PC-3 (cell line): ENCODE measurements at regions not wholly inside any gene's neighbourhood (a gene's known extent, or its start where the extent isn't known, plus 50 kb on each side); places are given as distances from the start of the nearest gene placed in this dataset.

Experiments used
- ATAC-seq: fragments of 200-7000 bp; cut with Tn5 transposase; 2 replicates; pipeline ENCODE4 v1.9.1; 2020; ENCODE audit warnings: mild to moderate bottlenecking, moderate library complexity
- BruUV-seq: library from RNA; stranded (reverse); fragments of 400-500 nt; replicated peaks from 2 replicates; lab custom pipeline; 2021; lab: Mats Ljungman, UMichigan
- CTCF ChIA-PET: fragments of 300-600 bp; sonication (Branson Sonifier 250); formaldehyde crosslinking; loops from one replicate; lab custom pipeline; 2022; ENCODE audit warnings: antibody characterized with exemption; lab: Charles Lee
- POLR2A ChIA-PET: fragments of 300-600 bp; sonication (Branson Sonifier 250); formaldehyde crosslinking; loops from one replicate; lab custom pipeline; 2022; ENCODE audit warnings: antibody characterized with exemption; ENCODE audit not compliant: unreplicated experiment; lab: Charles Lee
- DNase-seq: peaks from one replicate; pipeline ENCODE4 v3.0.0-alpha.2; 2015
- H2AFZ ChIP-seq: fragments of 300-600 bp; sonication (generic); 2 replicates; pipeline ENCODE4 v1.6.0; 2016; ENCODE audit warnings: antibody characterized with exemption, low read length
- H3F3A ChIP-seq: fragments of 300-600 bp; sonication (generic); one replicate; pipeline ENCODE4 v1.6.0; 2017; ENCODE audit warnings: antibody characterized with exemption, low read length, control low read depth, mild to moderate bottlenecking; ENCODE audit not compliant: unreplicated experiment
- H3K27ac ChIP-seq: fragments of 300-600 bp; sonication (generic); 2 replicates; pipeline ENCODE4 v1.5.1; 2016; ENCODE audit warnings: mild to moderate bottlenecking, low read length
- H3K27me3 ChIP-seq: fragments of 300-600 bp; sonication (generic); 2 replicates; pipeline ENCODE4 v1.6.1; 2016; ENCODE audit warnings: low read length, mixed read lengths
- H3K36me3 ChIP-seq: fragments of 300-600 bp; sonication (generic); 2 replicates; pipeline ENCODE4 v1.6.1; 2016; ENCODE audit warnings: low read depth, mixed run types, low read length, mixed read lengths
- H3K4me1 ChIP-seq: fragments of 300-600 bp; sonication (generic); 2 replicates; pipeline ENCODE4 v1.5.1; 2016; ENCODE audit warnings: low read length; ENCODE audit not compliant: insufficient read depth
- H3K4me2 ChIP-seq: fragments of 300-600 bp; sonication (generic); 2 replicates; pipeline ENCODE4 v1.6.0; 2016; ENCODE audit warnings: low read length
- H3K4me3 ChIP-seq: fragments of 300-600 bp; sonication (generic); 2 replicates; pipeline ENCODE4 v1.5.1; 2016; ENCODE audit warnings: mild to moderate bottlenecking, low read length, mixed read lengths
- H3K79me2 ChIP-seq: fragments of 300-600 bp; sonication (generic); 2 replicates; pipeline ENCODE4 v1.6.1; 2017; ENCODE audit warnings: low read length, mixed read lengths
- H3K9ac ChIP-seq: fragments of 300-600 bp; sonication (generic); 2 replicates; pipeline ENCODE4 v1.6.0; 2016; ENCODE audit warnings: mild to moderate bottlenecking, low read length
- H3K9me2 ChIP-seq: fragments of 300-600 bp; sonication (generic); replicated peaks from 2 replicates; pipeline ENCODE4 v1.6.1; 2016; ENCODE audit warnings: mixed run types, low read length, mixed read lengths
- H3K9me3 ChIP-seq: fragments of 300-600 bp; sonication (generic); 2 replicates; pipeline ENCODE4 v1.6.1; 2016; ENCODE audit warnings: low read length, mixed read lengths
- H4K20me1 ChIP-seq: fragments of 300-600 bp; sonication (generic); 2 replicates; pipeline ENCODE4 v1.6.1; 2016; ENCODE audit warnings: low read length, mixed read lengths
- EZH2 ChIP-seq: fragments of 300-600 bp; sonication (generic); IDR thresholded peaks from one replicate; pipeline ENCODE4 v1.6.1; 2017; ENCODE audit warnings: antibody characterized with exemption, mild to moderate bottlenecking, low read length; ENCODE audit not compliant: unreplicated experiment
- EZH2phosphoT487 ChIP-seq: fragments of 300-600 bp; sonication (generic); IDR thresholded peaks from 2 replicates; pipeline ENCODE4 v1.6.1; 2018; ENCODE audit warnings: mild to moderate bottlenecking, antibody characterized with exemption, low read length, borderline replicate concordance
- intact Hi-C: fragments of 100-400 bp; cut with micrococcal nuclease; formaldehyde crosslinking; loops from 2 replicates; pipeline ENCODE4 v1.9.0; 2023
- TF ChIP-seq, protein P1 (sequence below): fragments of 300-600 bp; sonication (generic); conservative IDR thresholded peaks from 2 replicates; pipeline ENCODE4 v1.5.1; 2017; ENCODE audit warnings: antibody characterized with exemption, low read depth, mild to moderate bottlenecking, low read length

DNA sequence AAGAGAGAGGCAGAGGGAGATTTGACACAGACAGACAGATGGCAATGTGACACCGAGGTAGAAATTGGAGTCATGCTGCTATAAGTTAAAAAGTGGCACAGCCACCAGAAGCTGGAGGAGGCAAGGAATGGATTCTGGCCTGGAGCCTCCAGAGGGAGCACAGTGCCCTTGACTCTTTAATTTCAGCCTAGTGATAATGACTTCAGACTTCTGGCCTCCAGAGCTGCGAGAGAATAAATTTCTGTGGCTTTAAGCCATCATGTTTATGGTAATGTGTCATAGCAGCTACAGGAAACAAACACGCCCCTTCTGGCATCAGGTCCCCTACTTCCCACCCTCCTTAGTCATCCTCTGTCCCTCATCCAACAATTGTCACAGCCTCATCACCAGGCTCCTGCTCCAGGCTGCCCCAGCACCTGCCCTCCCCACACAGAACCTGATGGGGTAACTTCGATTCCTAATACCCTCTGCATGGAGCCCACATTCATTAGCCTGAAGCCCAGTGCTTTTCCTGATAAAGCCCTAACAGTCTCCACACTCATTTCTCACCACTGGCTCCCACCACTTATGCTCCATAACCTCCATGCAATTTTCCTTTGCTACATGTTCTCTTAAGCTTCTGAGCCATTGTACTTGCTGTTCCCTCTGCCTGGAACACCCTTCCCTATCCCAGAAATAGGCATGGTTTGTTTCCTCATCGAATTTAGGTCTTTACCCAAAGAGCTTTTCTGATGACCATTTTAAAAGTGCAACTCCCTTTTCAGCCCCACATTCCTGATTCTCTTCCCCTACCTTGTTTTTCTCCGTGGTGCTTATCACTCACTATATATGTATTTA, 69.7 kb upstream of the TOX2 start:
- H3K9ac ChIP-seq: peak overlapping the region; percentile 63
- intact Hi-C loops: loop anchor here (1.0 to 10.0 kb wide), 6 partner anchors 94 to 370 kb away; partner anchors contain the start of gene OSER1
- TF ChIP-seq EZH2phosphoT487: no peak
- no peak for TF ChIP-seq EZH2
- TF ChIP-seq, protein P1, sequence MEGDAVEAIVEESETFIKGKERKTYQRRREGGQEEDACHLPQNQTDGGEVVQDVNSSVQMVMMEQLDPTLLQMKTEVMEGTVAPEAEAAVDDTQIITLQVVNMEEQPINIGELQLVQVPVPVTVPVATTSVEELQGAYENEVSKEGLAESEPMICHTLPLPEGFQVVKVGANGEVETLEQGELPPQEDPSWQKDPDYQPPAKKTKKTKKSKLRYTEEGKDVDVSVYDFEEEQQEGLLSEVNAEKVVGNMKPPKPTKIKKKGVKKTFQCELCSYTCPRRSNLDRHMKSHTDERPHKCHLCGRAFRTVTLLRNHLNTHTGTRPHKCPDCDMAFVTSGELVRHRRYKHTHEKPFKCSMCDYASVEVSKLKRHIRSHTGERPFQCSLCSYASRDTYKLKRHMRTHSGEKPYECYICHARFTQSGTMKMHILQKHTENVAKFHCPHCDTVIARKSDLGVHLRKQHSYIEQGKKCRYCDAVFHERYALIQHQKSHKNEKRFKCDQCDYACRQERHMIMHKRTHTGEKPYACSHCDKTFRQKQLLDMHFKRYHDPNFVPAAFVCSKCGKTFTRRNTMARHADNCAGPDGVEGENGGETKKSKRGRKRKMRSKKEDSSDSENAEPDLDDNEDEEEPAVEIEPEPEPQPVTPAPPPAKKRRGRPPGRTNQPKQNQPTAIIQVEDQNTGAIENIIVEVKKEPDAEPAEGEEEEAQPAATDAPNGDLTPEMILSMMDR: peak; percentile 80
- H3K4me2 ChIP-seq: peak overlapping the region; percentile 71
- no TSS peak for BruUV-seq
- H3K27me3 ChIP-seq: no peaks in the 10 kb centered on the region
- POLR2A ChIA-PET: interaction anchor here (1.0 kb wide), 1 partner anchor 97 kb away, joined by 3 read pairs; no protein-coding TSS in a partner anchor
- H3K79me2 ChIP-seq: no peaks in the 10 kb centered on the region
- peak; percentile 98 for DNase-seq
- H4K20me1 ChIP-seq: no peaks in the 10 kb centered on the region
- no peaks in the 10 kb centered on the region for H3K9me3 ChIP-seq
- peak overlapping the region; percentile 13; the same call in 1 of the 2 replicates for H3K4me3 ChIP-seq
- H3K4me1 ChIP-seq: peaks cover 63% of the 10 kb centered on the region
- CTCF ChIA-PET: interaction anchor here (0.6 to 1.1 kb wide), 12 partner anchors 66 to 249 kb away, joined by 3 to 20 read pairs (median 3); no protein-coding TSS in a partner anchor
- ATAC-seq: peak; percentile 61
- H2AFZ ChIP-seq: no peak overlapping the region
- no peaks in the 10 kb centered on the region for H3K9me2 ChIP-seq
- H3F3A ChIP-seq: peaks cover 5% of the 10 kb centered on the region
- no peaks in the 10 kb centered on the region for H3K36me3 ChIP-seq
- H3K27ac ChIP-seq: peak overlapping the region; percentile 93

DNA sequence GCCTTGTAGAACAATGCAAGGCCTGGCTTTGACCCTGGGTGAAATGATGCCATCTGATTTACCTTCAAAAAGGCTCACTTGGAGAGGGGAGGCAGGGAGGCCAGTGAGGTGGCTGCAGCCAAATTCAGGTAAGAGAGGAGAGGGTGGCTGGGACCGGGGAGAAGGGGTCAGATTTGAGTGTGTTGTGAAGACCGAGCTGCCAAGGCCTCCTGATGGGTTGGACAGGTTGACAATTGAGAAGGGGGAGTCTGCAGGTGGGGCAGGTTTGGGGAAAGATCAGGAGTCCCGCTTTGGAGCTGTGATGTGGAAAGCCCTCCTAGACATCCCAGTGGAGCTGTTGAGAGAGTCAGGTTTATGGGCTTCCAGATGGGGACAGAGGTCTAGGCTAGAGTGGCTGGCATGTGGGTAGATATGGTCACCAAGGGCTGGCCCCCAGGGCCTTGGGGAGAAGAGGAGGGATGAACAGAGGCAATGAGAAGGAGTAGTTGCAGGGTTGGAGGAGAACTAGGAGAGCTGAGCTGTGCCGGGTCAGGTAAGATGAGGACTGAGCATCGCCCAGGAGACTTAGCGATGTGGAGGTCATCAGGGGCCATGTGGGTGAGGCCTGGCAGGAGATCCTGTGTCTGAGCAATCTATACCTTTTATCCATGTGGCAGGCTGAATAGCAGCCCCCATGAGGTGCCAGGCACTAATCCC, 70.5 kb upstream of the TOX2 start:
- Histone ChIP-seq H3K4me3 (no peak overlapping the region), H4K20me1 (no peaks in the 10 kb centered on the region), H3K36me3 (no peaks in the 10 kb centered on the region), H3K27ac (peak overlapping the region; percentile 81), H3F3A (peaks cover 5% of the 10 kb centered on the region), H3K4me1 (peaks cover 61% of the 10 kb centered on the region), H3K9me2 (no peaks in the 10 kb centered on the region), H2AFZ (no peak overlapping the region), H3K9me3 (no peaks in the 10 kb centered on the region), H3K27me3 (no peaks in the 10 kb centered on the region), H3K9ac (peak overlapping the region; percentile 24), H3K79me2 (no peaks in the 10 kb centered on the region), H3K4me2 (peak overlapping the region; percentile 30)
- TF ChIP-seq EZH2phosphoT487 (no peak), EZH2 (no peak)
- TF ChIP-seq, protein P1: no peak
- ChIA-PET CTCF (interaction anchor here (0.6 to 1.1 kb wide), 8 partner anchors 67 to 250 kb away, joined by 3 to 20 read pairs (median 4); no protein-coding TSS in a partner anchor), POLR2A (interaction anchor here (1.0 kb wide), 1 partner anchor 98 kb away, joined by 3 read pairs; no protein-coding TSS in a partner anchor)
- DNase-seq (no peak), ATAC-seq (no peak)
- no TSS peak for BruUV-seq
- intact Hi-C loops: loop anchor here (1.0 to 10.0 kb wide), 5 partner anchors 93 to 371 kb away; partner anchors contain the start of gene OSER1
